K562 (cell line): ENCODE measurements at regions not wholly inside any gene's neighbourhood (a gene's known extent, or its start where the extent isn't known, plus 50 kb on each side); places are given as distances from the start of the nearest gene placed in this dataset.

Experiments
- ATAC-seq: fragments of 200-7000 bp; cut with Tn5 transposase; 3 replicates; pipeline ENCODE4 v1.9.1; 2020; ENCODE audit warnings: moderate library complexity
- BruUV-seq: library from RNA; stranded (reverse); fragments of 400-500 nt; replicated peaks from 2 replicates; lab custom pipeline; 2021; lab: Mats Ljungman, UMichigan
- CTCF ChIA-PET: fragments of 300-600 bp; formaldehyde crosslinking; extraction: SDS; loops from one replicate; lab custom pipeline; 2021; ENCODE audit warnings: low intra/inter-chr PET ratio; lab: Yijun Ruan, JAX
- POLR2A ChIA-PET: fragments of 300-600, 350-650 bp; sonication (Branson Sonifier 250); formaldehyde crosslinking; extraction: SDS; loops from one replicate; lab custom pipeline; 2021; ENCODE audit warnings: antibody characterized with exemption, inconsistent platforms; lab: Yijun Ruan, JAX
- DNase-seq, 4 experiments: peaks; one replicate each; pipeline versions ENCODE4 v3.0.0 to v3.0.0-alpha.2; 2011 to 2018; ENCODE audit warnings: low spot score in 3 of 4, mixed read lengths in 3 of 4; ENCODE audit errors: extremely low read depth in 1 of 4
- FAIRE-seq: peaks from 2 replicates; lab custom pipeline; 2011; peaks lifted over from hg19 to GRCh38; lab: Jason Lieb, UNC
- H2AFZ ChIP-seq: 2 replicates; pipeline ENCODE4 v1.6.0; 2011; ENCODE audit warnings: low read depth, low read length, control low read depth, inconsistent platforms
- H3K27ac ChIP-seq: fragments of 200-600 bp; 3 replicates; pipeline ENCODE4 v1.8.0; 2011; ENCODE audit warnings: low read depth, mild to moderate bottlenecking, control low read depth, inconsistent platforms, low read length, moderate library complexity, mixed read lengths; ENCODE audit errors: extremely low read depth
- H3K27me3 ChIP-seq, 2 experiments: fragments of 300-600 bp in 1 of 2; 2 replicates in 1 of 2; 3 replicates in 1 of 2; pipeline versions ENCODE4 v1.6.0 to v1.8.0; 2011; ENCODE audit warnings: inconsistent platforms in 2 of 2, low read length in 2 of 2, mild to moderate bottlenecking in 1 of 2, mixed read lengths in 1 of 2, moderate library complexity in 1 of 2; ENCODE audit not compliant: control insufficient read depth in 2 of 2, insufficient read depth in 2 of 2
- H3K36me3 ChIP-seq: fragments of 300-600 bp; 3 replicates; pipeline ENCODE4 v1.8.0; 2011; ENCODE audit warnings: mild to moderate bottlenecking, low read length, inconsistent platforms; ENCODE audit not compliant: control insufficient read depth, insufficient read depth
- H3K4me1 ChIP-seq, 2 experiments: fragments of 200-600 bp in 1 of 2; replicated peaks in 1 of 2; 2 replicates in 1 of 2; 3 replicates in 1 of 2; pipeline versions ENCODE4 v1.5.1 to v1.8.0; 2011; ENCODE audit warnings: inconsistent platforms in 2 of 2, low read length in 2 of 2, mild to moderate bottlenecking in 1 of 2, mixed read lengths in 1 of 2, moderate library complexity in 1 of 2; ENCODE audit not compliant: control insufficient read depth in 2 of 2, insufficient read depth in 2 of 2
- H3K4me2 ChIP-seq: 2 replicates; pipeline ENCODE4 v1.6.1; 2011; ENCODE audit warnings: low read length, control low read depth, inconsistent platforms, mixed read lengths; ENCODE audit not compliant: insufficient read depth
- H3K4me3 ChIP-seq: fragments of 200-600 bp; sonication (generic), shearing (Covaris generic); 2 replicates; pipeline ENCODE4 v1.5.1; 2016; ENCODE audit warnings: control low read depth, inconsistent platforms
- H3K79me2 ChIP-seq: fragments of 200-600 bp; 3 replicates; pipeline ENCODE4 v1.8.0; 2011; ENCODE audit warnings: low read length, inconsistent platforms; ENCODE audit not compliant: control insufficient read depth, insufficient read depth
- H3K9ac ChIP-seq, 2 experiments: 2 replicates each; pipeline versions ENCODE4 v1.6.0 to v1.6.1; 2011; ENCODE audit warnings: low read depth in 2 of 2, low read length in 2 of 2, control low read depth in 1 of 2, inconsistent platforms in 1 of 2, mild to moderate bottlenecking in 1 of 2, mixed read lengths in 1 of 2; ENCODE audit not compliant: insufficient read depth in 1 of 2
- H3K9me1 ChIP-seq: one replicate; pipeline ENCODE4 v1.6.0; 2011; ENCODE audit warnings: inconsistent platforms, mild to moderate bottlenecking, low read length, moderate library complexity; ENCODE audit not compliant: control insufficient read depth, insufficient read depth
- H3K9me3 ChIP-seq: replicated peaks from 2 replicates; pipeline ENCODE4 v1.5.1; 2011; ENCODE audit warnings: low read depth, low read length, inconsistent platforms; ENCODE audit not compliant: control insufficient read depth, insufficient read depth
- H4K20me1 ChIP-seq: replicated peaks from 2 replicates; pipeline ENCODE4 v1.6.1; 2011; ENCODE audit warnings: low read length, inconsistent platforms, mixed read lengths; ENCODE audit not compliant: control insufficient read depth, insufficient read depth
- FOS ChIP-seq: IDR thresholded peaks from 3 replicates; pipeline ENCODE4 v1.6.1; 2011; ENCODE audit not compliant: insufficient read length; ENCODE audit errors: extremely low read depth
- HNRNPH1 ChIP-seq: fragments of 200-400 bp; formaldehyde crosslinking; optimal IDR thresholded peaks from 2 replicates; pipeline ENCODE3; 2017; ENCODE audit warnings: low read depth, mild to moderate bottlenecking, low read length, moderate library complexity
- ZBTB7A ChIP-seq: IDR thresholded peaks from 2 replicates; pipeline ENCODE4 v1.6.1; 2011; ENCODE audit warnings: low read depth, mild to moderate bottlenecking, low read length, moderate library complexity, borderline replicate concordance; ENCODE audit not compliant: control insufficient read depth
- ZNF232 ChIP-seq: sonication (generic); formaldehyde crosslinking; IDR thresholded peaks from 2 replicates; pipeline ENCODE4 v1.8.0; 2022; ENCODE audit warnings: mild to moderate bottlenecking, missing genetic modification reagents
- WGBS: fragments of 100-300 bp; shearing (Covaris generic); methylation state at CpG from one replicate; pipeline ENCODE4 v1.1.6; 2016; ENCODE audit warnings: low coverage, mixed read lengths; ENCODE audit not compliant: insufficient coverage; ENCODE audit errors: missing lambda C conversion rate; 5-methylcytosine and 5-hydroxymethylcytosine counted together
- in situ Hi-C: fragments of 300-500 bp; cut with MboI; formaldehyde crosslinking; loops from 4 replicates; pipeline ENCODE4 v1.15.0; 2018; ENCODE audit warnings: inconsistent platforms, mixed read lengths
- intact Hi-C: fragments of 100-400 bp; cut with micrococcal nuclease; formaldehyde crosslinking; loops from 2 replicates; pipeline ENCODE4 v1.14.2; 2022
- TF ChIP-seq, protein P1 (sequence below), 2 experiments: fragments of 450-650 bp in 1 of 2; sonication (generic) in 1 of 2; formaldehyde crosslinking; conservative IDR thresholded peaks; 2 replicates each; pipeline versions ENCODE4 v1.4.0 to v1.8.1; 2020 to 2022; ENCODE audit warnings: mild to moderate bottlenecking in 1 of 2, missing genetic modification reagents in 1 of 2

DNA sequence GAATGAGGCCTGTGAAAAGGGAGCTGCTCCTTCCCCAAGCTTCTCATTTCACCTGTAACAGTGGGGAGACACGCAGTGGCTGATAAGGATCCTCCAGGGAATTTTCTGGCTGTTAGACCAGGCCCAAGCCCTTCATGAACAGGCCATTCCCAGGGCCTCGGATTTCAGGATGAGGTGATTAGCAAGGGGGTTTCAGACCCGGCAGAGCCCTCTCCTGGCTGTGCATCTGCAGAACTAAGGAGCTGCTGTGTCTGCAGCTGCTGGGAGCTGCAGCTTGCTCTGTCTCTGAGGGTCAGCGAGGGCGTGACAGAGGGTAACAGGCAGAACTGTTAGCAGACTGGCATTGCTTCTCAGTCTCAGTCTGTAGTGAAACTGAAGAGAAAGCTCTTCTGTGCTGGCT lies 110.4 kb downstream of the KCNA5 start (continued):
- TF ChIP-seq, protein P1, sequence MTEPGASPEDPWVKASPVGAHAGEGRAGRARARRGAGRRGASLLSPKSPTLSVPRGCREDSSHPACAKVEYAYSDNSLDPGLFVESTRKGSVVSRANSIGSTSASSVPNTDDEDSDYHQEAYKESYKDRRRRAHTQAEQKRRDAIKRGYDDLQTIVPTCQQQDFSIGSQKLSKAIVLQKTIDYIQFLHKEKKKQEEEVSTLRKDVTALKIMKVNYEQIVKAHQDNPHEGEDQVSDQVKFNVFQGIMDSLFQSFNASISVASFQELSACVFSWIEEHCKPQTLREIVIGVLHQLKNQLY (CRISPR knock-in tag; conservative IDR thresholded peaks at IDR 0.05): no peak
- TF ChIP-seq HNRNPH1: no peak

DNA sequence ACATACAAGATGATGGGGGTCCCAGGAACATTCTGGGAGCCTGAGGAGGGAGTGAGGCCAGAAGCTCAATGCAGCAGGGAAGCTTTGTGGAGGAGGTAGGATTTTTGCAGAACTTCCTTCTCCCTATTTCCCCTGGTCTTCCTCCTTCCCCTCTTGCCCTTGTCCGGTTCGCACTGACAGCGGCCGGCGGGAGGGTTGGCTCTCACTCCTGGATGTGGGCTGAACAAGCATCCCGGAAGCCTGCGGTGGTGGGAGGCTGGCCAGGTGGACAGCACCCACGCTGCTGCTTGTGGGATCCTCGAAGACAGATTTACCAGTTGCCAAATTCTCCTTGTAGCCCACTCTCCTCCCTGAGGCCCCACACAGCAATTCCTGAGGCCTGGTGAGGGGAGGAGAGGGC lies 112.2 kb downstream of the KCNA5 start:
- BruUV-seq: no TSS peak
- no peak for DNase-seq
- no peak for ATAC-seq
- WGBS: 7% methylated on average over 3 of the region's 9 CpGs
- Histone ChIP-seq H3K4me2 (no peak overlapping the region), H3K4me3 (no peak overlapping the region), H3K79me2 (no peaks in the 10 kb centered on the region), H4K20me1 (peaks cover 14% of the 10 kb centered on the region), H3K27ac (no peak overlapping the region), H3K9me1 (no peaks in the 10 kb centered on the region), H2AFZ (no peak overlapping the region), H3K9me3 (no peaks in the 10 kb centered on the region), H3K36me3 (no peaks in the 10 kb centered on the region), H3K4me1 (no peaks in the 10 kb centered on the region), H3K27me3 (no peaks in the 10 kb centered on the region; a peak in 1 of 5 replicates), H3K9ac (no peak overlapping the region)
- POLR2A ChIA-PET: no interaction called here
- intact Hi-C loops (no loop called here), in situ Hi-C loops (no loop called here)
- FAIRE-seq: no peak
- TF ChIP-seq FOS: no peak
- TF ChIP-seq ZBTB7A: no peak
- TF ChIP-seq ZNF232 (CRISPR knock-in tag): no peak
- CTCF ChIA-PET: no interaction called here
